GM21825 (cell line): ENCODE measurements at regions not wholly inside any gene's neighbourhood (a gene's known extent, or its start where the extent isn't known, plus 50 kb on each side); places are given as distances from the start of the nearest gene placed in this dataset.

ENCODE experiments used
- ATAC-seq: cut with Tn5 transposase; IDR thresholded peaks from one replicate; pipeline ENCODE4 v1.9.1; 2021; ENCODE audit warnings: mild to moderate bottlenecking, moderate library complexity; ENCODE audit not compliant: unreplicated experiment

DNA sequence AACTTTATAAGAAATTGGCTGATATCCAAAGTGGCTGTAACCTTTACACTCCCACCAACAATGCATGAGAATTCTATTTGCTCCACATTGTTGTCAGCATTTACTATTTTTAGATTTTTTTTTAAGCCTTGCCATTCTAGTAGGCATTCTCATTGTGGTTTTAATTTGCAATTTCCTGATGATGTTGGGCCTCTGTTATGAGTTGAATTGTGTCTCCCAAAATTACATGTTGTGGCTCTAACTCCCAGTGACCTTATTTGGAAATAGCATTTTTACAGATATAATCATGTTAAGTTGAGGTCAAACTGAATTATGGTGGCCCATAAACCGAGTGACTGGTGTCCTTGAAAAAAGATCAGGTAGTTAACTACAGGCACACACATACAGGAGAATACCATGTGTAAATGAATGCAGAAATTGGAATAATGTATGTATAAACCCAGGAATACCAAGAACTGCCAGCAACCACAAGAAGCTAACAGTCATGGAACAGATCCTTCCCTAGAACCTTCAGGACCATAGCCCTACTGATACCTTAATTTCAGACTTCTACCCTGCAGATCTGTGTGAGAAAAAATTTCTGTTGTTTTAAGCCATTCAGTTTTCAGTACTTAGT is 348.8 kb upstream of the DAB1 start:
- ATAC-seq = no peak

DNA sequence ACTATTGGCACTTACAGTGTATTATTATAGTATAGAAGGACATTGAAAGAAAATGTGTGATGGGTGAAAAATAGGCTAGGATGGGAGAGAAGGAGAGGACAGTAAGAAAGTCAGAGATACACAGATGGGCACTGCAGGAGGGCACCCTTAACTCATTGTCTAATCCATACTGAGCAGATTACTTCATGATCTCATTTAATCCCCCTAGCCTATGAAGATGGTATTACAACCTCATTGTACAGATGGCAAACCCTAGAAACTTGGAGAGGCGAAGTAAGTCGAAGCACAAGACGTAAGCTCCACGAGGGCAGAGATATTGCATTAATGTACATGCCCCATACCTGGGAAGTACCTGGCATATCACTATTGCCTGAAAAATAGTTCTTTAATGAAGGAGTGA is 346.9 kb upstream of the DAB1 start:
- no peak for ATAC-seq

DNA sequence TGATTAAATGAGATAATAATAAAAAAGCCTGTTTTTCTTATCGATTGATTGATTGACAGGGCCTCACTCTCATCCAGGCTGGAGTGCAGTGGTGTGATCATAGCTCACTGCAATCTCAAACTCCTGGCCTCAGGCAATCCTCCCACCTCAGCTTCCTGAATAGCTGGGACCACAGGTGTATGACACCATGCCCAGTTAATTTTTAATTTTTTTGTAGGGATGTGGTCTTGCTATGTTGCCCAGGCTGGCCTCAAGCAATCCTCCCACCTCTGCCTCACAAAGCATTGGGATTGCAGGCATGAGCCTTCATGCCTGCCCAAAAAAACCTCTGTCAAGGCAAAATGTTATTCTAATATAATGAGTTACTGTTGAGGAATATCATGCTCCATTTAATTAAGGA is 346.4 kb upstream of the DAB1 start:
- ATAC-seq = no peak

DNA sequence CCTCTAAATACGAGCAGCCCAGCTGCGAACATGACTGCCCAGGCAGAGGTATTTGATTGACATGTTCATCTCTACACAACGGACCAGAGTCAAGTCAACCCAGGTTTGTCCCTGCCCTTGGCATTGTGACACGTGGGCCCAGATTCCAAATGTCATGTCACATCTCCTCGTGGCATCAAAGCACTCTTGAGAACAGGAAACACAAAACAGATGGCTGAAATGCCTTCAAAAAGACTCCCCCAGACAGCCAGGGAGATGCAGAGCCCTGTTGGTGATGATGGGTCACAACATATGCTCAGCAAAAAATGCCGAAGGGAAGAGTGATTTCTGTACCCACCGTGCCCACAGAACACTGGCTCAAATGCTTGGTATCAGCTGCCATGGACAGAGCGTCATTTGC is 337.8 kb upstream of the DAB1 start:
- ATAC-seq = no peak

DNA sequence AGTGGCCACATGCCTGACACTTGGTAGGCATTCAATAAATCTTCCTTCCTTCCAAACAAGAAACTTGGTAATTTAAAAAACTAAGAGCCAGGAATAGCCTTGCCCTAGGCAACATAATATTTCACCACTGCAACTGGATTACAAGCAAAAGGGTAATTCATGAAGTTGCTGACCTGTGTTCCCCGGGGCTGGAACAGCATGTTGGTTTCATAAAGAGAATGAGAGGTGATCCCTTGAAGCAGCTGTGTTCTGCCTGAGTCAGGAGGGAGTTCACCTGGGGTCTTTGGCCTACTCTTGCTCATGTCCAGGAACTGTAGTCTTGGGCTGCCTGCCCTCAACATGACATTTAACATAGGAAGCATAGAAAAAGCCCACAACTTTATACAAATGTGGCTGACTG is 329.0 kb upstream of the DAB1 start:
- no peak for ATAC-seq

DNA sequence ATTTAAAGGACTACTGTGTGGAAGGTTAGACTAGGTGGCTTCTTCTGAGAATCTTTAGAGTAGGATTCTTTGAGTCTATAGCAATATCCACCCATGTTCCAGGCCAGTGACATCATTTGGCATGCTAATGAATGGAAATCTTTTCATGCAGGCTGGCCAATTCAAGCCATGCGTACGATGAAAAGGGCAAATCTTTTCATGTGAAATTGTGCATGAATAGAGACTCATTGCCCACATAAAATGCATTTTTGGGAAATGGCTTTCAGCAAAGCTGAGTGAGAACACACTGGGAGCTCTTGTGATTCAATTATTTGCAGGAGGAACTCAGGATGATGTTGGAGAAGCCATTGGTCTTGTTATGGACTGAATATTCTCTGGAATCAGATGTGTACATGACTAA is 324.9 kb upstream of the DAB1 start:
- no peak for ATAC-seq

DNA sequence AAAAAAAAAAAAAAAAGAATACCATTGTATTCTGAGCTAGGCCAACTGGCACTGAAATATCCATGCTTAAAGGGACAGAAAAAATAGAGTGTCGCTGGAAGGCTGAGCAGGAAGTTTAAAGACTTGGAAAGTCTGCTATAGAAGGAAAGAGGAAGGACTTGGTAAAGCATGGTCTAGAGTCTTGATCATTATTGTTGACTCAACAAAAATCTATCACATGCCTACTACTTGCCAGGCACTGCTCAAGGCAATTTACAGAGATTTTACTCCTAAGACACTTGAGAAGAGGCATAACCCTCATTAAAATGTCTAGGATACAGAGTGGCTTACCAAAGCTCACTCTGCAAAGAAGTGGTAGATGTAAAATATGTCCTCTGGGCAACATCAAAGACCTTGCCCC is 324.0 kb upstream of the DAB1 start:
- no peak for ATAC-seq

DNA sequence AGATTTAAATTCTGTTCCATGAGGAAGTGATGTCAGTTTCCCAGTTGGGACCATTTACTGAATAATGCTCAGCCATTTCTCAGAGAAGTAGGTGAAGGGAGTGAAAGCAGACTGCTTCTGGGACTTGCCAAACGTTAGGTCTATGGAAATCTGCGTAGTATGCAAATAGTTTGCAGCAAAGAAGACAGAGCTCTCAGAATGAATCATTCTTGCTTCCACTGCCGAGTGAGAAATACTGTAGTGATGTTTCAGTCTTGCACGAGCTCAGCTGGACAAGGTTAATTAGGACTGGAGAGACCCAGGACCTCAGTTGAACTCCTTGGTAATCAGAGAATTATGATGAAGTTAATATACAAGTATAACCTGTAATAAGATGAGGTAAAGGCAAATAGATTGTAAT is 317.7 kb upstream of the DAB1 start:
- ATAC-seq = no peak

DNA sequence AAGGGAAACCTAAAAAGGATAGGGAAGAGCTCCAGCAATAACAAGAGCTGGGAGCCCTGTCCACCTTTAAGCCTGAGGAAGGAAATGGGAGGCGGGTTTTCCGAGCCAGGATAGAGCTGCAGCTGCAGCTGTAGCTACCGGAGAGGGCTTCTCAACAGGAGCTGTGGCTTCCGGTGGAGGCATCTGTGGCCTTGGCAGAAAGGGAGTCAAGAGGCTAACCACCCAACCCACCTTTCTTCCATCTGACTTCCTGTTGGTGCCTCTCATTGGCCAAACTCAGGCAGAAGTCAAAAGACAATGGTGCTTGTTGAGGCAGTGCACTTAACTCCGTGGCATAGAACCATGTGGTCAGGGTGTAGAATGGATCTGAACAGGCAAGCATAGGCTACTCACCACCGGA is 313.1 kb upstream of the DAB1 start:
- no peak for ATAC-seq

DNA sequence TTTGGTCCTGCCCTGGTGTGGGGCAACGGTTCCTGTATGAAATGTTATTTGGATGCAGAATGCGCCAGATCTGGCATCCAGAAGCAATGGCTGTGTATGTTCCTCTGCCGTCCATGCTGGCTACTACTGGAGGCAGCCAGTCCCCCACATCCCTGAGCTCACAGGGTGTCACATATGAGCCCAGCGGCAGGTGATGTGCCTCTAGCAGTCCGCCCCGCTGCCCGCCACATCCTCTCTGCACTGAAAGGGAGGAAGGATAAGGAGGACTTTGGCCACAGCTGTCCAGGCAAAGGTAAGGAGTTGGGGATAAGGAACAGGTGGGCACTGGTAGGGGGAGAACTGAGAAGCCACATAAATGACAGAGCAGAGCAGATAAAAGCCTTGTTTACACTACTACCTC is 305.3 kb upstream of the DAB1 start:
- ATAC-seq = no peak

DNA sequence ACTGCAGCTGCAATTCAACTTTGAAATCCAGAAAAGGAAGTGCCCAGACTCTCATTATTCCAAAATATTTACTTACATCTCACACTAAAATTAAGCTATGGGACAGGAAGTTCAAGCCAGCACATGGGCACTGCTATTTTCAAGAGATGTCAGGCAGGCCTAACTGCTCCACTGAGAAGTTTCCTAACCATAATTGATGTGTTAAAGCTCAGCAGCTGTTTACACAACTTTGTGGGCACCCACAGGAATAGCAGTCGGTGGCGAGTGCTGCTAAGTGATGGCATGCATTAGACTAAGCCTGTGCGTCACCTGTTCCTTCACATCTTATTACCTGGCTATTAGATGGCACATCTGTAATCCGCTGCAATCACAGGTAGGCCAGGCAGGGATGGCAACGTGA is 303.3 kb upstream of the DAB1 start:
- ATAC-seq = no peak

DNA sequence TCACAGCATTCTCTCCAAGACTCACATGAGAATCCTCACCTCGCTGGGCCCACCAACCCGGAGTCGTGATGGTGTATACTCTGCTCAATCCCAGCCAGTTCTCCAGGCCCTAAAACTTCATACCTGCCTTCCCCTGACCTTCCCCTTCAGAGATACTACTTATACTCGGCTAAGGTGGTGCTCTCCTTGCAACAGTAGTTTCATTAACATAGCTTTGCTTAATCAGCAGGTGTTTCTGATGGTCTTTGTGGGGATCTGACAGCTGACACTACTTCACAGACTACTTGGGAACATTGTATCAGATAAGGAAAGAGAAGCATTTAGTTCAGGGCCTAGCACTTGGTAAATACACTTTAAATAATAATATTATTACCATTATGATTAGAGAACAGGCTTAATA is 301.5 kb upstream of the DAB1 start:
- no peak for ATAC-seq

DNA sequence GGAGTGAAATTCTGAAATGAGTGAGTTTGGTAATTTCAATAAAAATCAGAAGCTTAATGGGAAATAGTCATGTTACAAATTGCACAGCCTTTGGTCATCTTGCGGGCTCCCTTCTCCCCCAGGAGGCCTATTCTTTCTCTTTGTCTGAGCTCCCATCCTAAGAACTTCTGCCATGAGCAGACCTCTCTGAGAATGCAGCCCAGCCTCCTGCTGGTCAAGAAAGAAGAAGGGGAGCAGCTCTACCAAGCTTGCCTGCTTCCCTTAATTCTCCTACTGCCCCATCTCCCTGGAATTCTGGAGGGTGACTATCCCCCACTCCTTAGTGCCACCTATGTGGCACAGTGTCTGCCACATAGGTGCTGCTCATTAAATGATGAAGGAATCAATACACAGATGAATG is 300.7 kb upstream of the DAB1 start:
- ATAC-seq = no peak

DNA sequence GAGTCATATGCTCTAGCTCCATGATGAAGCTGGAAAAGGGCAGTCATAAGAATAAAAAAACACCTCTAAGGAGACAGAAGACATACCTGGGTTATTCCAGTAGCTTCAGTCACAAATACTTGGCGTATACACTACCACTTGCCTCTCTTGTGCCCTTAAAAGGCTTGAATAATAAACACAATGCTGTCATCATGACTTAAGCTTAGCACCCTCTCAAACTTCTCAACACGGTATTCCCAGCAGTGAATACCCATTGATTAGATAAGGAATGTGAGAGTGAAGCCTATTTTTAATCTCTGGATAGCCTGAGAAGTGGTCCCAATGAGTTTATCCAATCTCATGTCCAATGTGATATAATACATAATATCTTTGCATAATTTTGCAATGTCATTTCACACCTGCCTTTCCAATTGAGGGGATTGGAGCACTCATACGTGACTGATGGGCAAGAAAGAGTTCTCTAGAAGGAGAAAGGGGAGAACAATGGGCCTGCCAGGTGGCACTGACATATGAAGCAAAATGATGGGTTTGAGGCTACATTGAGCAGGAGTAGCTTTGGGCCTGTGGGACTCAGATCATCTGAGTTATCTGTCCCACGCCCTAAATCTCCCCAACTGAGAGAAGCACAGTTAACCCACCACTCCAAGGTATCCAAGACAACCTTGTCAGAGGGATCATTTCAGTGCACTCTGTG is 298.6 kb upstream of the DAB1 start:
- ATAC-seq = no peak

DNA sequence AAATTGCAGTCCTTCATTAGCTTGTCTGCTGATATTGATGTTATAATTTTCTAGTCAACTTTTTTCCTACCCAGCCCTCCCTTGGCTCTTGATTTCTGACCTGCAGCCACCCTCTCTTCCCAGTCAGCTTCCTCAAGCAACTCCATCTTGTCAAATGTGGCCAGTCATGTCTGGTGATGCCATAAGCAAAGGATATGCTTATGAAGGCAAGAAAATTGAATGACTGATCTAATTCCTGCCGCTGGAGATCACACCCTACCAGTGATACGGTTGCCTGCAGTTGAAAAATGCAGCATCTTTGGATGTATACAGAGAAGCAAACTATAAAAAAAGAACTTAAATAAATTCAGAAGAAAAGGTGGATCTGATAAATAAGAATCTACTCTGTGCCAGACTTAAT is 297.1 kb upstream of the DAB1 start:
- no peak for ATAC-seq

DNA sequence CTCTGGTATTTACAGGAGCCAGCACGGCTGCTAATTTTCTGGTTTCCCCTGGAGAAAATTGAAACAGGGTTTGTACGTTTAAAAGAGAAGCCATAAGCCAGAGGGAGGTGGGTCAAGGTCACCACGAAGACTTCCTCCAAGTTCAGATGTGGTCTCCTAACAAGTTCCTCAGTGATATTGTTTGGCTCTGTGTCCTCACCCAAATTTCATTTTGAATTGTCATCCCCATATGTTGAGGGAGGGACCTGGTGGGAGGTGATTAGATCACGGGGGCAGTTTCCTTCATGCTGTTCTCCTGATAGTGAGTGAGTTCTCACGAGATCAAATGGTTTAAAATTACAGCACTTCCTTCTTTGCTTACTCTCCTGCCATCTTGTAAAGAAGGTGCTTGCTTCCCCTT is 295.4 kb upstream of the DAB1 start:
- no peak for ATAC-seq

DNA sequence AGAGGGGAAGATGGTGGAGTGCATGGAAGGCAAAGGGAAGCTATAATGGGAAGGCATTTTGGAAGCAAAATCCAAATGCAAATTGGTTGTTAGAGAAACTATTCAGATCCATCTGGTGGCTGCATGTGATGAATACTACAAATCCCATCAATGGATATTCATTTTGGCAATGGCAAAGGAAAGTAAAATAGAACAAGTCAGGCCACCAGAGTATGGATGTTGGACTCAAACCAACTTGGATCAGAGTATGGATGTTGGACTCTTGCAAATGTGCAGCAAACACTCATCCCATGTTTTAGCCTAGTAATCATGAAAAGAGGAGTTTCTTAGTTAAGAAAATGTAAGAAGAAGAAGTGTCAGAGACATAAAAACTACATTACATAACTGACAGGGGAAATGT is 289.6 kb upstream of the DAB1 start:
- ATAC-seq = no peak

DNA sequence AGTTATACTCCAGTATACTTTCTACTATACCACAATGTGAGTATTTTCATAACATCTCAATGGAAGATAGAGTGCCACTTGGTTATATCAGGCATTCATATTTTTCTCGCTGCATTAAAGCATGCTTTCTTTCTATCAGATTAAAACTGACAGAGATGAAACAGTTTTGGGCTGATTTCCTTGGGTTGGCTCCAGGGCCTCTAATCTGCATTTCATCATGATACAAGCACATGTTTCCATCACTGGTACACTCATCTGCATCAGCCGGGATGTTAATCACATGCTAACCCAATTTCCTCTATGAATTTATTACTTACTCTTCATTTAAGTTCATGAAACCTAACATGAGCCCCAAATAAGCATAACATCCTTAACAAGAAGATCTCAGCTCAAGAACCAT is 289.0 kb upstream of the DAB1 start:
- no peak for ATAC-seq

DNA sequence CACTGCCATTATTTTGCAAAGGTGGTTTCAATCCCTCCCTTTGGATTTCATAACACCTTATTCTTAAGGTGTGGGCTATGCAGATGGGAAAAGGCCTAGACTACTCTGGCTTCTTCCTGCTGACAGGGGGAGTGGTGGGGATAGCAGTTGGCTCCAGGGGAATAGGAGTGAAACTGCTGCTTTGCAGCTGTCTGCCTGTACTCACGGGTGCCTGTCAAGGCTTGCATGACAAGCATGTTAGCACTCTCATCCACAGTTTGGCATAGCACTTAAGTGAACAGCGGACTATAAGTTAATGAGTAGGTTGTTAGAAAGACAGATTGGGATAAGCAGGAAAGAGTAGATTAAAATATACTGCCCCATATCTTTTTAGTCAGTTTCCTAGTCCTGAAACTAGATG is 287.5 kb upstream of the DAB1 start:
- no peak for ATAC-seq

DNA sequence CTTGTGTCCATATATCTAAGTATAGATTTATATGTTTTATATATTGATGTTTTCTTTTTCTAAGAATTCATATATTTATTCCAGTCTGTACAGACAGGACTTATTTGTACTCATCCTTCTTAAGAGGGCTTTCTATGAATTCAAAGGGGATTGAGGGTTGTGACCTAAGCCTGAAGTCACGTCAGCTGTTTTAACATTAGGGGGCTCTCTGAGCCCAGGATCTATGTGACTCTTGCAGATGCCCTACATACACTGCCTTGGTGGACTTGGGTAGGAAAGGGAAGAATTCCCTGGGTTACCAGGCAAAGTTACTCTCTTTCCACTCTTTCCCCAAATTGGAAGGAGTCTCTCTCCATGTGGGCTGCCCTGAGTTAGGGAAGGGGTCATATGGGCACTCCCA is 283.8 kb upstream of the DAB1 start:
- ATAC-seq = no peak

DNA sequence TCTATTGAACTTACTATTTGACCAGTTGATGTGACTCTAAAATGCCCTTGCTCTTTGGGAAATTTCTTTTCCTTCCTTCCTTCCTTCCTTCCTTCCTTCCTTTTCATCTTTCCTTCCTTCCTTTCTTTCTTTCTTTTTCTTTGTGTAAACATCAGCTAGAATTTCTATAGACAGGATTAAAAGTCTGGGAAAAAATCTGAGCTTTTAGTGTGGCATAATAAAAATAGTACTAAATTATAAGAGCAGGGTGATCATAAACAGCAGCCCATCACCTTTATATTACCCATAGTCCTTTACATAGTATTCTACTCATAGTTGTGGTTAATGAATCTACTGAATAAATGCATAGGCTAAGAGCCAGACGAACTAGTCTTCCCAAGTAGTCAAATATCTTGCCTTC is 281.0 kb upstream of the DAB1 start:
- ATAC-seq = no peak

DNA sequence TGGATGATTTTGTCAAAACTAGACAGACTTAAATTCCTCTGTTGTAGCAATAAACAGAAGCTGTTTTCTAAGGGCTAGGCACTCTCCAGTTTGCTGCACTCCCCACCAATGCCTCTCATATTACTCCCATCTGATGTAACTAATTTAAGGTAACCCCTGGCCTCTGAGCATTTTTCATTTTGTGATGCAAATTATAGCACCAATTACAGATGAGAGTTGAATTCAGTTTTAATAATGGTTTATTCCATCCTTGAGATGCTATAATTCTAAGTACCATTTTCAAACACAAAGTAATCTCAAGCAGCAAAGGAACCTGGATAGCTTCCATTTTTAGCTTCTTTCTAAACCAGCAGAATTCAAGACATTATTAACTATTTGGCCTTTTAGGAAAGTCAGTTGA is 280.4 kb upstream of the DAB1 start:
- no peak for ATAC-seq

DNA sequence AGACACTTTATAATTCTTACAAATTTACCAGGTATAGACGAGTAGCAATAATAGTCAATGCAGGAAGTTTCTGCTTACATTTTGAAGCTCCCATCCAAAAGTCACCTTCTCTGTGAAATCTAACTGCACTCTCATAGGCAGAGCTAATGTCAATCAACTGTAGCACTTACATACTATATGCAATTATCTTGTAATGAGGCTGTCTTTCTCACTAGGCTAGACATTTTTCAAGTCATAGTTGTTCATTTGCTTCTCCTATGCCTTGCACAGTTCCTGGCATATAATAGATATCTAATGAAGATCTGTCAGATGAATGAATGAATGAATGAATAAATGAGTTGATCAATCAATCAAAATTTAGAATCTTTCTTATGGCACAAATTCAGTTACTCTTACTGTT is 273.0 kb upstream of the DAB1 start:
- ATAC-seq = no peak
